ENCODE measurements at regions not wholly inside any gene's neighbourhood (a gene's known extent, or its start where the extent isn't known, plus 50 kb on each side); places are given as distances from the start of the nearest gene placed in this dataset.
"Not testable (repeated sequence)": the region's sequence is repeated elsewhere in the genome, so short reads cannot be mapped to it uniquely, and the experiment has no call there.

- no peak for DNase-seq
These were observed 883.8 kb upstream of the IGFBP7 start for GRCh38 chr4:57993944-57994343.

- DNase-seq: no peak
These were observed 879.2 kb upstream of the IGFBP7 start for GRCh38 chr4:57989430-57989829.

GRCh38 chr4:57985161-57985560 is 875.0 kb upstream of the IGFBP7 start:
- no peak for DNase-seq

GRCh38 chr4:57981123-57981522 is 870.9 kb upstream of the IGFBP7 start:
- no peak for DNase-seq

GRCh38 chr4:57974821-57975220 is 864.6 kb upstream of the IGFBP7 start:
- no peak for DNase-seq

DNA sequence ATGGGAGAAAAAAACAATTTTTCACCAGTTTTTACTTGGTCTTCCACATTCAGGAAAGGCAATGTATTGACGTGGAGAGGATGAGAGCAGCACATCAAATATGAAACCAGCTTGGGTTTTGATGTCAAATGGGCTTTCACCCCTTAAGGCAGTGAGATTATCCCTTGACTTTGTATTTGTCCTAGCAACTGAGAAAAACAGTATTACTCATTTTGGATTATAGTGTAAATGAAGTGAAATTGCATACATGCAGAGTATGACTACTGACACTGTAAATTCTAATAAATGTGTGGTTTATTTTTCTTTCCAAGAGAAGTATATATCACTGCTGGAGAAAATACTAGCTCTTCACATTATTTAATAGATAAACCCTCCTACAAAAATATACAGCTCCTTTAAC is 863.6 kb upstream of the IGFBP7 start:
- no peak for DNase-seq

DNA sequence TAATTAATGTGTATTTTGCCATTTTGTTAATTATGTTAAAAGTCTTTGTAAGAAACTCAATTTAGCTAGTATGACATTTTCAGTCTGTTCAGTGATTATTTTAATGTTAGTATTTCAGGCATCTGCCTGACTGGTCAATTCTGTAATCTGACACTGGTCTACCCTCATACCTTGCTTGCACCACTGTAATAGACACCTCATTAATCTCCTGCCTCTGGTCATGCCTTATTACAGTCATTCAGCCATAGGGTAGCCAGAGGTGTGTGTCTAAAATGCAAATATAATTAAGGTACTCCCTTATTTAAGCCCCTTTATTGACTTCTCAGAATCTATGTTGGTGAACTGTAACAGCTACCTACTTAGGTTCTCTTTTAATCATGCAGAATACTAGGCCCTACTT is 861.1 kb upstream of the IGFBP7 start:
- DNase-seq: no peak

DNA sequence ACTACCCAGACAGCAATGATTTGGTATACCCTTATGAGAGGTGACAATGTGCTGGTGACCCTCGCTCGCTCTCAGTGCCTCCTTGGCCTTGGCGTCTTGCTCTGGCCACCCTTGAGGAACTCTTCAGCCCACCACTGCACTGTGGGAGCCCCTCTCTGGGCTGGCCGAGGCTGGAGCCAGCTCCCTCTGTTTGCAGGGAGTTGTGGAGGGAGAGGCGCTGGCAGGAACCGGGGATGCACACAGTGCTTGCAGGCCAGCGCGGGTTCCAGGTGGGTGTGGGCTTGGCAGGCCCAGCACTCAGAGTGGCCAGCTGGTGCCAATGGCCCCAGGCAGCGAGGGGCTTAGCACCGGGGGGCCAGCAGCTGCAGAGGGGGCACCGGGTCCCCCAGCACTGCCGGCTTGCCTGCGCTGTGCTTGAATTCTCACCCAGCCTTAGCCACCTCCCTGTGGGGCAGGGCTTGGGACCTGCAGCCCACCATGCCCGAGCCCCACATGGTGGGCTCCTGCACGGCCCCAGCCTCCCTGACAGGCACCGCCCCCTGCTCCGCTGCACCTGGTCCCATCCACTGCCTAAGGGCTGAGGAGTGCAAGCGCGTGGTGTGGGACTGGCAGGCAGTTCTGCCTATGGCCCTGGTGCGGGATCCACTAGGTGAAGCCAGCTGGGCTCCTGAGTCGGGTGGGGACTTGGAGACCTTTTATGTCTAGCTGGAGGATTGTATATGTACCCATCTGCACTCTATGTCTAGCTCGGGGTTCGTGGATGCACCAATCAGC is 857.0 kb upstream of the IGFBP7 start:
- DNase-seq: no peak

GRCh38 chr4:57965431-57965830 is 855.2 kb upstream of the IGFBP7 start:
- not testable (repeated sequence) for DNase-seq

GRCh38 chr4:57945298-57945697 is 835.1 kb upstream of the IGFBP7 start:
- DNase-seq: no peak

GRCh38 chr4:57943682-57944081 is 833.5 kb upstream of the IGFBP7 start:
- no peak for DNase-seq

GRCh38 chr4:57937326-57937725 is 827.1 kb upstream of the IGFBP7 start:
- DNase-seq: not testable (repeated sequence)

DNA sequence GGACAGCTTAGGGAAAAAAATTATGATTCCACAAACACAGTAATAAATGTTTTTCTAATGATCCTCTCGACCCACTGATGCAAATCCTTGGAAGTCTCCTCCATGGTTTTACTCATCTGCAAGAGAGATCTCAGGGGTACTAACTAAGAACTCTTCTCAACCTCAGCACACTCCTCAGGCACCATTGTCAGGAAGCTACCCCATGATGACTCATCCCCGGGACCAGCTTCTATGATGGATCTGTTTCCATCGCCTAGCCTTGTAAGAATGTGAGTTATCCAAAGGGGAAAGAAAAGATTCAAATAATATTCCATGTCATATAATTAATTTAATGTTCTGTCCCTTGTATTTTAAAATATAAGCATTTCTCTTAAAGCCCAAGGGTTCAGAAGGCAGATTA is 816.1 kb upstream of the IGFBP7 start:
- no peak for DNase-seq

DNA sequence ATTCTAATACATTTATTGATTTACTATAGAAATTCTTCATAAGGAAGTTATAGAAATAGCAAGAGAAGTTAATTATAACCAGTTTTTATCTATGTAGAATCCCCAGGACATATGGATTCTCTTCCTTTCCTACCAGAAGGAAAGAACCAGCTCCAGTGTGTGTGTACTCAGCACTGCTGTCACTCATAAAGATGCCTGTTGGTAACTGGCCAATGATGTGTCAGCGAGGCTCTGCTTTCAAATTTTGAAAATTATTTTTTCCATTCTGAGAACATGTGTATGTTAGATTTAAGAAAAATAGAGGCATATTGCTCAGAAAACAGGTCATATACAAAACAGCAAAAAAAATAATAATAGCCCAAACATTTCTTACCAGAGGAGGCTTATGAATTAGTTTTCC is 814.8 kb upstream of the IGFBP7 start:
- no peak for DNase-seq

GRCh38 chr4:57916479-57916878 is 806.3 kb upstream of the IGFBP7 start:
- DNase-seq: no peak

DNA sequence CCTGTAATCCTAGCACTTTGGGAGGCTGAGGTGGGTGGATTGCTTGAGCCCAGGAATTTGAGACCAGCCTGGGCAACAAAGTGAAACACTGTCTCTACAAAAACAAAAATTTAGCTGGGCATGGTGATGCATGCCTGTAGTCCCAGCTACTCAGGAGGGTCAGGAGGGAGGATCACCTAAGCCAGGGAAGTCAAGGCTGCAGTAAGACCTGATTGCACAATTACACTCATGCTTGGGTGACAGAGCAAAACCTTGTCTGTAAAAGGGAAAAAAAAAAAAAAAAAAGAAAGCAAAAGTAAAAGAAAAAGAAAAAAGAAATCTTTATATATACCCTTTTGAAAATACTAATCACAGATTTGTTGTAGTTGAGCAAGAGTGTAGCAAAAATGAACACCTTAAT is 801.0 kb upstream of the IGFBP7 start:
- DNase-seq: no peak

GRCh38 chr4:57910151-57910550 is 800.0 kb upstream of the IGFBP7 start:
- no peak for DNase-seq

DNA sequence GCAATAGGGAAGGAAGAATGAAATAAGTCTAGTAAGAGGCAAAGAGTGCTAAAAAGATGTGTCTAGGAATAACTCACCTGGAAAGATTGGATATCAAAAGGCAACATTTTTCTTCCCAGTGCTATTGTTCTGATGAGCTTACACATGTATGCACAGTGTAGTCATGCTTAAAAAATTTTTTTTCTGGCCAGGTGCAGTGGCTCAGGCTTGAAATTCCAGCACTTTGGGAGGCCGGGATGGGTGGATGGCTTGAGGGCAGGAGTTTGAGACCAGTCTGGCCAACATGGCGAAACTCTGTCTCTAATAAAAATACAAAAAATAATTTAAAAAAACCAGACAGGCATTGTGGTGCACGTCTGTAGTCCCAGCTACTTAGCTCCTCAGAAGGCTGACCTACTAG is 795.8 kb upstream of the IGFBP7 start:
- DNase-seq: no peak

- peak; percentile 13 for DNase-seq
These were observed 766.9 kb upstream of the IGFBP7 start for GRCh38 chr4:57877047-57877458.

- no peak for DNase-seq
These were observed 765.7 kb upstream of the IGFBP7 start for GRCh38 chr4:57875829-57876392.

DNA sequence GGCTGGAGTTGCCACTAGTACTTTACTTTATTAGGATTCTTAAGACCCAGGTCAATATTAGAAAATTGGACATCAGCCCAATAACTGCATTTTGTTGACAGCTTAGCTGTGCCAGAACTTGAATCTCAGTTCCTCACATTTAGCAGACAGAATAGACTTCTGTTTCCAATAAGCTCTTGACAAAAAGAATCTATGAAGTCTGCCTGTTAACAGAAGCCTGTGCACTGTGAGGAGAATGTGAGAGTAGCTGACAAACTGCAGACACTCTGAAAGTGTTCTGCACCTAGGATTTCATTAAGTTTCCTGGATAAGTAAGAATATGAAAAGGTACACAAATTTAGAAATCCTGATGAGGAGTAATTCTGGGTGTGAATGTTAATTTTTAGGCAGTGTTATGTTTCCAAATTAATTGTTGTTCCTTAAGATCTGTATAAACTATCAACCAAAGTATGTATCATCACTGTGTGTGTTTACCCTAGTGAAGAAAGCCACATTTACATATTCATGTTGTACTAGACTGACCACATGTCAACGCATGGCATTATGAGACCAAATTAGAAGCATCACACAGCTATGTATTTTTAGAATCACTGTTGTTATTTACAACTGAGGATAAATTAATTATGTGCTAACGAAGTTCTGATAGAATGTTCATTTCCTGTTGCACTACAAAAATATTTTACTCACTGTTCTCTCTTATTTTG is 756.4 kb upstream of the IGFBP7 start:
- no peak for DNase-seq

- DNase-seq: no peak
These were observed 755.1 kb upstream of the IGFBP7 start for GRCh38 chr4:57865264-57865663.

GRCh38 chr4:57854748-57855147 is 744.6 kb upstream of the IGFBP7 start:
- DNase-seq: no peak

GRCh38 chr4:57850141-57850540 is 740.0 kb upstream of the IGFBP7 start:
- DNase-seq: no peak
